ENCODE measurements at regions not wholly inside any gene's neighbourhood (a gene's known extent, or its start where the extent isn't known, plus 50 kb on each side); places are given as distances from the start of the nearest gene placed in this dataset.

GRCh38 chr1:114238053-114238452 lies 84.4 kb upstream of the SYT6 start:
- no peak for DNase-seq
- 63 to 67% methylated on average over 1 to 3 of the region's 5 CpGs for WGBS, 2 donors
- Histone ChIP-seq H3K4me3 (no peak overlapping the region), H3K27me3 (peaks cover 0 to 7% (median 0%) of the 10 kb centered on the region in 4 donors), H3K27ac (no peak overlapping the region), H3K9me3 (peaks cover 0 to 7% (median 0%) of the 10 kb centered on the region in 3 donors), H3K4me1 (peaks cover 0 to 16% (median 0%) of the 10 kb centered on the region in 3 donors), H3K36me3 (no peaks in the 10 kb centered on the region)
- intact Hi-C loops (cut with DNase I) = no loop called here
- TF ChIP-seq CTCF (IDR thresholded peaks at IDR 0.05) = no peak
- TF ChIP-seq POLR2A (IDR thresholded peaks at IDR 0.05) = no peak

- DNase-seq = no peak
- Histone ChIP-seq H3K27me3 (peaks cover 0 to 17% (median 0%) of the 10 kb centered on the region in 4 donors), H3K36me3 (no peaks in the 10 kb centered on the region), H3K4me3 (no peak overlapping the region), H3K27ac (no peak overlapping the region), H3K9me3 (no peaks in the 10 kb centered on the region), H3K4me1 (peaks cover 0 to 16% (median 0%) of the 10 kb centered on the region in 3 donors)
- intact Hi-C loops (cut with DNase I) = no loop called here
- no peak for TF ChIP-seq CTCF (IDR thresholded peaks at IDR 0.05)
- no peak for TF ChIP-seq POLR2A (IDR thresholded peaks at IDR 0.05)
- whole genome bisulfite sequencing, 2 donors = 49 to 53% methylated on average over 7 of the region's 7 CpGs
Observed at GRCh38 chr1:114236517-114236916, 82.8 kb upstream of the SYT6 start.

- TF ChIP-seq CTCF (IDR thresholded peaks at IDR 0.05) = no peak
- Histone ChIP-seq H3K4me3 (no peak overlapping the region), H3K27me3 (peaks cover 0 to 17% (median 0%) of the 10 kb centered on the region in 4 donors), H3K36me3 (no peaks in the 10 kb centered on the region), H3K9me3 (no peaks in the 10 kb centered on the region), H3K27ac (no peak overlapping the region), H3K4me1 (peaks cover 0 to 16% (median 0%) of the 10 kb centered on the region in 3 donors)
- intact Hi-C loops (cut with DNase I) = no loop called here
- no peak for DNase-seq
- WGBS, 2 donors = 21 to 46% methylated on average over 4 of the region's 4 CpGs
Observed at GRCh38 chr1:114235960-114236359, 82.3 kb upstream of the SYT6 start.

GRCh38 chr1:114235281-114235680 lies 81.6 kb upstream of the SYT6 start:
- Histone ChIP-seq H3K9me3 (no peaks in the 10 kb centered on the region), H3K4me3 (no peak overlapping the region), H3K27me3 (peaks cover 0 to 17% (median 0%) of the 10 kb centered on the region in 4 donors), H3K4me1 (peaks cover 0 to 16% (median 0%) of the 10 kb centered on the region in 3 donors), H3K27ac (no peak overlapping the region), H3K36me3 (no peaks in the 10 kb centered on the region)
- WGBS, 2 donors = 46 to 57% methylated on average over 3 of the region's 3 CpGs
- intact Hi-C loops (cut with DNase I) = no loop called here
- no peak for DNase-seq
- TF ChIP-seq POLR2A (IDR thresholded peaks at IDR 0.05) (no peak), CTCF (IDR thresholded peaks at IDR 0.05) (no peak)

- H3K4me1 ChIP-seq = peaks cover 0 to 16% (median 0%) of the 10 kb centered on the region in 3 donors
- no peak overlapping the region for H3K27ac ChIP-seq
- no peaks in the 10 kb centered on the region for H3K36me3 ChIP-seq
- WGBS, 2 donors = 72 to 75% methylated on average over 3 of the region's 3 CpGs
- TF ChIP-seq CTCF (IDR thresholded peaks at IDR 0.05) = no peak
- TF ChIP-seq POLR2A (IDR thresholded peaks at IDR 0.05) = no peak
- H3K9me3 ChIP-seq = no peaks in the 10 kb centered on the region
- no peak overlapping the region for H3K4me3 ChIP-seq
- intact Hi-C loops (cut with DNase I) = no loop called here
- DNase-seq = no peak
- H3K27me3 ChIP-seq = peaks cover 0 to 16% (median 0%) of the 10 kb centered on the region in 4 donors
Observed at GRCh38 chr1:114234408-114235124, 80.9 kb upstream of the SYT6 start.

All from esophagus squamous epithelium (tissue), 5 donors.